Suppressor macrophage (primary cell): ENCODE measurements at regions not wholly inside any gene's neighbourhood (a gene's known extent, or its start where the extent isn't known, plus 50 kb on each side); places are given as distances from the start of the nearest gene placed in this dataset.

Experiments
- DNase-seq, 4 experiments: peaks; one replicate each; pipeline ENCODE4 v3.0.0-alpha.2; 2020 to 2022

GRCh38 chr10:61138708-61139591 is 195.0 kb upstream of the RHOBTB1 start:
- no peak for DNase-seq

GRCh38 chr10:61136139-61136538 is 192.2 kb upstream of the RHOBTB1 start:
- DNase-seq, result no peak

GRCh38 chr10:61135276-61135721 is 191.3 kb upstream of the RHOBTB1 start:
- DNase-seq, result no peak

- DNase-seq, result no peak
These were observed 186.4 kb upstream of the RHOBTB1 start for GRCh38 chr10:61130366-61130765.

- DNase-seq, result no peak
These were observed 184.2 kb upstream of the RHOBTB1 start for GRCh38 chr10:61128196-61128595.

GRCh38 chr10:61125560-61126170 is 181.7 kb upstream of the RHOBTB1 start:
- no peak for DNase-seq

- peak in 2 of 4 experiments; percentile 5 to 10 for DNase-seq
These were observed 181.0 kb upstream of the RHOBTB1 start for GRCh38 chr10:61124756-61125530.

- DNase-seq, result no peak
These were observed 176.8 kb upstream of the RHOBTB1 start for GRCh38 chr10:61120805-61121204.

- no peak for DNase-seq
These were observed 175.6 kb upstream of the RHOBTB1 start for GRCh38 chr10:61119573-61119972.

GRCh38 chr10:61115897-61116296 is 171.9 kb upstream of the RHOBTB1 start:
- no peak for DNase-seq

- no peak for DNase-seq
These were observed 168.8 kb upstream of the RHOBTB1 start for GRCh38 chr10:61112771-61113170.

- no peak for DNase-seq
These were observed 167.0 kb upstream of the RHOBTB1 start for GRCh38 chr10:61110936-61111335.

- DNase-seq, result no peak
These were observed 166.3 kb upstream of the RHOBTB1 start for GRCh38 chr10:61110188-61110844.

GRCh38 chr10:61108915-61109314 is 164.9 kb upstream of the RHOBTB1 start:
- DNase-seq, result no peak

- no peak for DNase-seq
These were observed 156.9 kb upstream of the RHOBTB1 start for GRCh38 chr10:61100887-61101286.

- DNase-seq, result no peak
These were observed 155.8 kb upstream of the RHOBTB1 start for GRCh38 chr10:61099756-61100155.

GRCh38 chr10:61098966-61099365 is 155.0 kb upstream of the RHOBTB1 start:
- no peak for DNase-seq

- no peak for DNase-seq
These were observed 153.0 kb upstream of the RHOBTB1 start for GRCh38 chr10:61097026-61097425.

GRCh38 chr10:61096056-61096455 is 152.1 kb upstream of the RHOBTB1 start:
- no peak for DNase-seq

GRCh38 chr10:61091531-61091930 is 147.5 kb upstream of the RHOBTB1 start:
- DNase-seq, result no peak

- no peak for DNase-seq
These were observed 145.3 kb upstream of the RHOBTB1 start for GRCh38 chr10:61089251-61089650.

GRCh38 chr10:61084493-61084892 is 140.5 kb upstream of the RHOBTB1 start:
- no peak for DNase-seq

GRCh38 chr10:61081301-61081700 is 137.3 kb upstream of the RHOBTB1 start:
- DNase-seq, result no peak
